ENCODE measurements at regions not wholly inside any gene's neighbourhood (a gene's known extent, or its start where the extent isn't known, plus 50 kb on each side); places are given as distances from the start of the nearest gene placed in this dataset.

DNA sequence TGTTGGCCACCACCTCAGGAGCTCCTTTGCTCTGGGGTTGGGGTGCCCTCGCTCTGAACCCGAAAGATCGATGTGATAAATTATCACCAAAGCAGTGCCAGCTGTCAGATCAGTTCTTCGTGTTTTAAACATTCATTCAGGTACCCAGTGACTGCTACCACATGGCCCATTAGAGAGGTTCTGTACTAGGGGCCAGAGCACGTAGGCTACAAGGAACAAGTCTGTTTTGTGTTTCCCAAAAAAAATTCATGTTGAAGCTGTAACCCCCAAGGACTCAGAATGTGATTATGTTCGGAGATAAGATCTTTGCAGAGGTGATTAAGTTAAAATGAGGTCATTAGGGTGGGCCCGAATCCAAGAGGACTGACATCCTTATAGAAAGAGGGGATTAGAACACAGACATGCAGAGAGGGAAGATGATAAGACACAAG is 526.9 kb downstream of the NPHP4 start:
- intact Hi-C loops (cut with DNase I): no loop called here
- TF ChIP-seq, protein P1, sequence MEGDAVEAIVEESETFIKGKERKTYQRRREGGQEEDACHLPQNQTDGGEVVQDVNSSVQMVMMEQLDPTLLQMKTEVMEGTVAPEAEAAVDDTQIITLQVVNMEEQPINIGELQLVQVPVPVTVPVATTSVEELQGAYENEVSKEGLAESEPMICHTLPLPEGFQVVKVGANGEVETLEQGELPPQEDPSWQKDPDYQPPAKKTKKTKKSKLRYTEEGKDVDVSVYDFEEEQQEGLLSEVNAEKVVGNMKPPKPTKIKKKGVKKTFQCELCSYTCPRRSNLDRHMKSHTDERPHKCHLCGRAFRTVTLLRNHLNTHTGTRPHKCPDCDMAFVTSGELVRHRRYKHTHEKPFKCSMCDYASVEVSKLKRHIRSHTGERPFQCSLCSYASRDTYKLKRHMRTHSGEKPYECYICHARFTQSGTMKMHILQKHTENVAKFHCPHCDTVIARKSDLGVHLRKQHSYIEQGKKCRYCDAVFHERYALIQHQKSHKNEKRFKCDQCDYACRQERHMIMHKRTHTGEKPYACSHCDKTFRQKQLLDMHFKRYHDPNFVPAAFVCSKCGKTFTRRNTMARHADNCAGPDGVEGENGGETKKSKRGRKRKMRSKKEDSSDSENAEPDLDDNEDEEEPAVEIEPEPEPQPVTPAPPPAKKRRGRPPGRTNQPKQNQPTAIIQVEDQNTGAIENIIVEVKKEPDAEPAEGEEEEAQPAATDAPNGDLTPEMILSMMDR (IDR thresholded peaks at IDR 0.05; ENCODE audit: borderline replicate concordance, extremely low read depth, insufficient read depth): no peak

DNA sequence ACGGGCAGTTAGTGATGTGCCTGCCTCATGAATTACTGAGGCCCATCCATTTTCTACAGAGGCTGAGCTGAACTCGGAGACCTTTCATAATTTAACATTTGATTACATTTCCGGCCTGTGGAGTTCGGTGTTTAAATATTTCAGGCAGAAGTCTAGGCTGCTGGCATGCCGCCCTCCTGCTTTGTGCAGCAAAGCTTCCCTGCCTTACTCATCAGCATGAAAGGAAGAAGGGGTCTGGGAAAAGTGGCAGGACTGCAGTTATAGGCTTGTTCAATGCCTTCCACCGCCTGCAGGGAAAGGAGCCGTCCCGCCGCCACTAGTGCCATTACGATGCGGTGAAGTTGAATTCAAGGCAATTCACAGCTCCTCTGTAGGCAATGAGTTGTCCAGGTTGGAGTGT is 527.9 kb downstream of the NPHP4 start:
- TF ChIP-seq, protein P1 (IDR thresholded peaks at IDR 0.05; ENCODE audit: borderline replicate concordance, extremely low read depth, insufficient read depth): no peak
- H3K4me1 ChIP-seq (ENCODE audit: control insufficient read depth in 2 of 3, insufficient read depth in 2 of 3, low read depth in 1 of 3, low read length in 3 of 3): no peaks in the 10 kb centered on the region
- peaks cover 0 to 7% (median 0%) of the 10 kb centered on the region in 3 donors for H3K9me3 ChIP-seq (ENCODE audit: control insufficient read depth in 2 of 3, insufficient read depth in 1 of 3, low read length in 3 of 3)
- FAIRE-seq: no peak
- intact Hi-C loops (cut with DNase I): no loop called here
- H3K4me3 ChIP-seq (ENCODE audit: low read length in 3 of 3): no peak overlapping the region
- H3K9ac ChIP-seq (ENCODE audit: low read length in 3 of 3): no peak overlapping the region
- no peaks in the 10 kb centered on the region for H3K36me3 ChIP-seq (ENCODE audit: control insufficient read depth in 2 of 3, insufficient read depth in 3 of 3, low read length in 3 of 3)
- H3K27ac ChIP-seq (ENCODE audit: low read depth in 2 of 2, low read length in 2 of 2): no peak overlapping the region
- no peak for DNase-seq
- no peaks in the 10 kb centered on the region for H3K27me3 ChIP-seq (ENCODE audit: control insufficient read depth, insufficient read depth, low read length)

More for the DNA sequence above, 526.9 kb downstream of the NPHP4 start:
- Histone ChIP-seq H3K27ac (ENCODE audit: low read depth in 2 of 2, low read length in 2 of 2) (no peak overlapping the region), H3K9me3 (ENCODE audit: control insufficient read depth in 2 of 3, insufficient read depth in 1 of 3, low read length in 3 of 3) (peaks cover 0 to 7% (median 0%) of the 10 kb centered on the region in 3 donors), H3K36me3 (ENCODE audit: control insufficient read depth in 2 of 3, insufficient read depth in 3 of 3, low read length in 3 of 3) (no peaks in the 10 kb centered on the region), H3K27me3 (ENCODE audit: control insufficient read depth, insufficient read depth, low read length) (no peaks in the 10 kb centered on the region), H3K4me3 (ENCODE audit: low read length in 3 of 3) (no peak overlapping the region), H3K4me1 (ENCODE audit: control insufficient read depth in 2 of 3, insufficient read depth in 2 of 3, low read depth in 1 of 3, low read length in 3 of 3) (no peaks in the 10 kb centered on the region), H3K9ac (ENCODE audit: low read length in 3 of 3) (no peak overlapping the region)
- no peak for FAIRE-seq
- no peak for DNase-seq

DNA sequence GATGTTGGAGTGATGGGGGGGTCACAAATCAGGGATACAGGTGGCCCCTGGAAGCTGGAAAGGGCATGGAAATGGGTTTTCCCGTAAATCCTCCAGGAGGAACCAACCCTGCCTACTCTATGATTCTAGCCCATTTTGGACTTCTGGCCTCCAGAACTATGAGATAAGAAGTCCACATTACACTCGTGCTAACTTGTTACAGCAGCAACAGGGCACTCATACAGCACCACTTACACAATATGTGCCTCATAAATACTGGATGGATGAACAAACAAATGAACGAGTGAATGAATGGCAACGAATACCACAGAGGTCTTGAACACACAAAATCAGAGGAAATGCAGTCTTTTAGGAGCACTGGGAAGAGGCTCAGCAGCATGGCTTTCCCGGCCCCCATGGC is 531.3 kb downstream of the NPHP4 start:
- Histone ChIP-seq H3K36me3 (ENCODE audit: control insufficient read depth in 2 of 3, insufficient read depth in 3 of 3, low read length in 3 of 3) (no peaks in the 10 kb centered on the region), H3K4me3 (ENCODE audit: low read length in 3 of 3) (no peak overlapping the region), H3K9ac (ENCODE audit: low read length in 3 of 3) (no peak overlapping the region), H3K4me1 (ENCODE audit: control insufficient read depth in 2 of 3, insufficient read depth in 2 of 3, low read depth in 1 of 3, low read length in 3 of 3) (no peaks in the 10 kb centered on the region), H3K27ac (ENCODE audit: low read depth in 2 of 2, low read length in 2 of 2) (no peak overlapping the region), H3K9me3 (ENCODE audit: control insufficient read depth in 2 of 3, insufficient read depth in 1 of 3, low read length in 3 of 3) (peaks cover 0 to 7% (median 0%) of the 10 kb centered on the region in 3 donors), H3K27me3 (ENCODE audit: control insufficient read depth, insufficient read depth, low read length) (no peaks in the 10 kb centered on the region)
- intact Hi-C loops (cut with DNase I): no loop called here
- DNase-seq: no peak
- no peak for FAIRE-seq
- TF ChIP-seq, protein P1 (IDR thresholded peaks at IDR 0.05; ENCODE audit: borderline replicate concordance, extremely low read depth, insufficient read depth): no peak
